Calu3 (cell line): ENCODE measurements at regions not wholly inside any gene's neighbourhood (a gene's known extent, or its start where the extent isn't known, plus 50 kb on each side); places are given as distances from the start of the nearest gene placed in this dataset.

Experiments used
- BruUV-seq: library from RNA; stranded (reverse); fragments of 400-500 nt; replicated peaks from 2 replicates; lab custom pipeline; 2021; lab: Mats Ljungman, UMichigan
- CTCF ChIA-PET: fragments of 300-600 bp; sonication (Branson Sonifier 250); formaldehyde crosslinking; loops from one replicate; lab custom pipeline; 2022; ENCODE audit warnings: antibody characterized with exemption; lab: Charles Lee
- DNase-seq: peaks from one replicate; pipeline ENCODE4 v3.0.0; 2022
- H3K27ac Mint-ChIP-seq: one replicate; pipeline ENCODE4 v1.8.0; 2022; ENCODE audit warnings: mixed read lengths; ENCODE audit not compliant: unreplicated experiment
- H3K27me3 Mint-ChIP-seq: one replicate; pipeline ENCODE4 v1.8.0; 2022; ENCODE audit warnings: mixed read lengths; ENCODE audit not compliant: unreplicated experiment
- H3K36me3 Mint-ChIP-seq: one replicate; pipeline ENCODE4 v1.8.0; 2022; ENCODE audit warnings: mild to moderate bottlenecking, moderate library complexity, mixed read lengths; ENCODE audit not compliant: insufficient read depth, unreplicated experiment
- H3K4me1 Mint-ChIP-seq: one replicate; pipeline ENCODE4 v1.8.0; 2022; ENCODE audit warnings: mild to moderate bottlenecking, low read depth, mixed read lengths; ENCODE audit not compliant: unreplicated experiment
- H3K4me3 Mint-ChIP-seq: one replicate; pipeline ENCODE4 v1.8.0; 2022; ENCODE audit warnings: mild to moderate bottlenecking, low read depth, moderate library complexity, mixed read lengths; ENCODE audit not compliant: unreplicated experiment
- H3K9me3 Mint-ChIP-seq: one replicate; pipeline ENCODE4 v1.8.0; 2022; ENCODE audit warnings: low read depth, mixed read lengths; ENCODE audit not compliant: unreplicated experiment
- CTCF ChIP-seq: fragments of 200-600 bp; IDR thresholded peaks from one replicate; pipeline ENCODE4 v1.8.0; 2022; ENCODE audit warnings: antibody characterized with exemption; ENCODE audit not compliant: unreplicated experiment
- intact Hi-C: fragments of 100-400 bp; cut with micrococcal nuclease; formaldehyde crosslinking; loops from one replicate; pipeline ENCODE4 v1.10.0; 2022; ENCODE audit not compliant: unreplicated experiment

GRCh38 chr18:38587571-38587970, 1022.0 kb upstream of the CELF4 start:
- Mint-ChIP-seq H3K4me1 (no peaks in the 10 kb centered on the region), H3K4me3 (no peak overlapping the region), H3K36me3 (no peaks in the 10 kb centered on the region), H3K27ac (no peak overlapping the region), H3K9me3 (no peaks in the 10 kb centered on the region), H3K27me3 (peaks cover 13% of the 10 kb centered on the region)
- no peak for TF ChIP-seq CTCF
- no peak for DNase-seq
- intact Hi-C loops = no loop called here
- BruUV-seq = no TSS peak
- CTCF ChIA-PET = no interaction called here

GRCh38 chr18:38586327-38586726, 1020.7 kb upstream of the CELF4 start:
- intact Hi-C loops = no loop called here
- CTCF ChIA-PET = no interaction called here
- TF ChIP-seq CTCF = no peak
- peaks cover 6% of the 10 kb centered on the region for H3K4me1 Mint-ChIP-seq
- no TSS peak for BruUV-seq
- no peak for DNase-seq
- peaks cover 13% of the 10 kb centered on the region for H3K27me3 Mint-ChIP-seq
- H3K4me3 Mint-ChIP-seq = no peak overlapping the region
- H3K36me3 Mint-ChIP-seq = no peaks in the 10 kb centered on the region
- peaks cover 3% of the 10 kb centered on the region for H3K9me3 Mint-ChIP-seq
- H3K27ac Mint-ChIP-seq = no peak overlapping the region

GRCh38 chr18:38579764-38580163, 1014.2 kb upstream of the CELF4 start:
- Mint-ChIP-seq H3K36me3 (no peaks in the 10 kb centered on the region), H3K27ac (no peak overlapping the region), H3K4me3 (no peak overlapping the region), H3K9me3 (peaks cover 7% of the 10 kb centered on the region), H3K4me1 (peaks cover 10% of the 10 kb centered on the region), H3K27me3 (no peaks in the 10 kb centered on the region)
- TF ChIP-seq CTCF = no peak
- intact Hi-C loops = no loop called here
- no TSS peak for BruUV-seq
- DNase-seq = no peak
- CTCF ChIA-PET = no interaction called here

GRCh38 chr18:38576916-38577315, 1011.3 kb upstream of the CELF4 start:
- BruUV-seq = no TSS peak
- no peaks in the 10 kb centered on the region for H3K27me3 Mint-ChIP-seq

More at GRCh38 chr18:38576916-38577315, 1011.3 kb upstream of the CELF4 start:
- Mint-ChIP-seq H3K36me3 (no peaks in the 10 kb centered on the region), H3K4me1 (peaks cover 10% of the 10 kb centered on the region), H3K27ac (no peak overlapping the region), H3K4me3 (no peak overlapping the region), H3K9me3 (peaks cover 7% of the 10 kb centered on the region)
- no peak for TF ChIP-seq CTCF
- CTCF ChIA-PET = no interaction called here
- intact Hi-C loops = no loop called here
- no peak for DNase-seq
